GM19397 (cell line): ENCODE measurements at regions not wholly inside any gene's neighbourhood (a gene's known extent, or its start where the extent isn't known, plus 50 kb on each side); places are given as distances from the start of the nearest gene placed in this dataset.
"Not testable (repeated sequence)": the region's sequence is repeated elsewhere in the genome, so short reads cannot be mapped to it uniquely, and the experiment has no call there.

Experiments used
- ATAC-seq: cut with Tn5 transposase; IDR thresholded peaks from one replicate; pipeline ENCODE4 v1.9.1; 2021; ENCODE audit warnings: mild to moderate bottlenecking, moderate library complexity; ENCODE audit not compliant: unreplicated experiment

DNA sequence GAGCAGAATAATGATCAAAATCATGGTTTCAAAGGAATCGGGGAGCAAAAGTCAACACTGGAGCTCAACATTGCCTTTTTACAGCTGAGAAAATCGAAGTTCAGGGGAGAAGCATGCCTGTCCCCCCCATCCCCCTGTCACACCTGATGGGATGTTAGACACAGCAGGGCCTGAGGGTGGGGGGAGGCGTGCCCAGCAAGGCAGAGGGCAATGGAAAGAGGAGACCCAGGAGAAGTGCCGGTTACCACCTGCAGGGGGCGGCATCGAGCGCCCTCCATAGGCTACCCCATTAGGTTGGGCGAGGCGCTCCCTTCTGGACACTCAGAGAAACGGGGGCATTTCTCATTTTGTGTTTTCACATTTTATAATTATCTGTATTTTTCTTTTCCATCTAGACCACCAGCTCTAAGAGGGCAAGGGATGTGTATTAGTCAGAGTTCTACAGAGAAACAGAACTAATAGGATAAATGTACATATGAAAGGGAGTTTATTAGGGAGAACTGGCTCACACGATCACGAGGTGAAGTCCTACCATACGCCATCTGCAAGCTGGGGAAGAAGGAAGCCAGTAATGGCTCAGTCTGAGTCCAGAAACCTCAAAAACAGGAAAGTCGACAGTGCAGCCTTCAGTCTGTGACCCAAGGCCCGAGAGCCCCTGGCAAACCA lies 271.3 kb downstream of the LRATD1 start:
- ATAC-seq, result peak; percentile 99

GRCh38 chr2:14904378-14904777 lies 271.9 kb downstream of the LRATD1 start:
- ATAC-seq, result not testable (repeated sequence)

DNA sequence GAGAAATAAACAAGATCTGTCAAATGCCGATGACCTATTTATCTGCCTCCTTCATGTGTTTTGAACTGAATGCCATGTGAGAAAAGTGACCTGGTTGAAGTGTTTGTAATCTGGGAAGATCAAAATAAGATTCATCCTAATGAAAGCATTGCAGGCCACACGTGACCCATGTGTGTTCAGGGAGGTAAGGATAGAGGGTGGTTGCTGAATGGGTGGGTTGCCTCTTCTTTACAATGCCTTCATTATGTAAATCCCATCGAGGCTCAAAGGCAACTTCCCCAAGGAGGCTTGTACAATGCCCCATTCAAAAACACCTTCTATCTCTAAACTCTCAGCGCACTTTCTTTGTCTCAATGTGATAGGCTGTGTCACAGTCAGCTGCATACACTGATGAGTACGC lies 273.1 kb downstream of the LRATD1 start:
- no peak for ATAC-seq

- no peak for ATAC-seq
These were observed 274.6 kb downstream of the LRATD1 start for GRCh38 chr2:14907014-14907612.

GRCh38 chr2:14909795-14910194 lies 277.3 kb downstream of the LRATD1 start:
- ATAC-seq, result no peak

GRCh38 chr2:14910654-14911053 lies 278.1 kb downstream of the LRATD1 start:
- no peak for ATAC-seq

DNA sequence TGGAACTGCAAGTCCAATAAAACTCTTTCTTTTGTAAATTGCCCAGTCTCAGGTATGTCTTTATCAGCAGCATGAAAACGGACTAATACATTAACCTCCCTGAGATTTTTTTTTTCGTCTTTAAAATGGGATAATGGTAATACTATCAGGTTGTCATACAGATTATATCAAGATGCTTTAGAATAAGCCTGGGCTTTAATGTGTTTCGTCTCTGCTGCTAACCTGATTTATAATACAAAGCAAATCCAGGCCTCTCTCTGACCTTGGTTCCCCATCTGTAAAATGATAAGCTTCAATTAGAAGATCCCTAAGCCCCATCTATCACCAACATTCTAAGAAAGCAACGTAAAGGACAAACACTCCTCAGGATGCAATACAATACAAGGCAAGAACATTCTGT lies 283.5 kb downstream of the LRATD1 start:
- no peak for ATAC-seq

GRCh38 chr2:14923820-14924580 lies 291.5 kb downstream of the LRATD1 start:
- no peak for ATAC-seq

- ATAC-seq, result no peak
These were observed 293.0 kb downstream of the LRATD1 start for GRCh38 chr2:14925471-14925870.

DNA sequence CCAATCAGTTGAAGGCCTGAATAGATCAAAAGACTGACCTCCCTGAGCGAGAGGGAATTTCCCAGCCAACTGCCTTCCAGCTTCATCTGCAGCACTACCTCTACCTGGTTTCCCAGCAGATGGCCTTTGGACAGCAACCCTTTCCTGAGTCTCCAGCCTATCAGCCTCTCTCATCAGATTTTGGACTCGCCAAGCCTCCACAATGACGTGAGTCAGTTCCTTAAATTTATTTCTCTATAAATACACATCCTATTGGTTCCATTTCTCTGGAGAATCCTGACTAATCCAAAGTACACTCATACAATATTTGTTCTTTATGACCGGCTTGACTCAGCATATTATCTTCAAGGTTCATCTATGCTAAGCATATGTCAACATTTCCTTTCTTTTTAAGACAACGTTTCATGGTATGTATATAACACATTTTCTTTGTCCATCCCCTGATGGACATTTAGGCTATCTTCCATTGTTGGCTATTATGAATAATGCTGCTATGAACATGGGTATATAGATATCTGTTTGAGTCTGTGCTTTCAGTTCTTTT lies 294.6 kb downstream of the LRATD1 start:
- ATAC-seq, result no peak

DNA sequence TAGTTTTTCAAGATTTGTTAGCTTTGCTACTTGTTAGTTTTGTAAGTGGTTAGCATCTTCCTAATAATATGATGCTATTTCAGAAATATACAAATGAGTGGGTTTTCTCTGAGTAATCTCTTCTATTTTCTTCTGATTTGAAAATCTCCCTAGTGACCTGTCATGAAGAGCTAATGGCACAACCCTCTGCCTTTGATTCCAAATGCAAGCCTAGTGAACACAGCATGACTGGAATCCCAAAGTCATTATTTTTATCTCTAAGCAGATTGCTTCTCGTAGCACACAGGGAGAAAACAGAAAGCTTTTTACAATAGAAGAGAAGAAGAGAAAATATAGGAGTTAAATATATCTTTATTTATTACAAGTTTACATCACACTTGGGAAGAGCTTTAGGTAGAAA lies 295.5 kb downstream of the LRATD1 start:
- no peak for ATAC-seq

DNA sequence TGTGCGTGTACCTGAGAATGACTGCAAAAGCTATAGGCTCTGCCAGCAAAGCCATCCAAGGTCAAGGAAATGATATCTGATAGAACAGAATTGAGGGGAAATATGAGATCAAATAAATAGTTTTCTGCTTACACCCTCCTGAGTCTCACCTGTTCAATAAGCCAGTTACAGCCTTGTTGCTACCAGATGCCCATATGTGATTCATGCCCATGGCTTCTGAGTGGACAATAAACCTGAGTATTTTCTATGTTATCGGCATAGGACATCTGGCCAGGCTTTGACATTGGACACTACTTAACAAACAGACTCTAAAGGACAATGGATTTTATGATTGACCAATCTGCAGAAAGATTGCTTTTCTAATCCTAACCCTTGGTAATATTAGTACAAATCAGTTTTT lies 297.9 kb downstream of the LRATD1 start:
- ATAC-seq, result no peak

DNA sequence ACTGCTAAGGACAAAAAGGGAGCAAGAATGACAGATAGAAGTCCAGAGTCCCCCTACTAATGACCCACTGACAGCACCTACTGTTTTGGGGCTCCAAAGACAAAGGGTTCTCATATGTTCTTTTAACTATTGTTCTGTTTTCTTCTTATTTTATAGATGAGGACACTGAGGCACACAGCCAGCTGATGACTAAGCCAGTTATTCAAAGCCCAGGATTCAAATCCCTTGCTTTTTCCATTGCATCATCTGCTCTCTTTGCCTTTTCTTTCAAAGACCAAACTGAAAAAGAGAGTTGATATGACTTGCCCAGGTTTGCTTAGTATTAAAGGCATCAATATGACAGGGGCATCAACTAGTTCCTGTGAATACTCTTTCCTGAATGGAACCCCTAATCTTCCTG lies 299.8 kb downstream of the LRATD1 start:
- no peak for ATAC-seq

DNA sequence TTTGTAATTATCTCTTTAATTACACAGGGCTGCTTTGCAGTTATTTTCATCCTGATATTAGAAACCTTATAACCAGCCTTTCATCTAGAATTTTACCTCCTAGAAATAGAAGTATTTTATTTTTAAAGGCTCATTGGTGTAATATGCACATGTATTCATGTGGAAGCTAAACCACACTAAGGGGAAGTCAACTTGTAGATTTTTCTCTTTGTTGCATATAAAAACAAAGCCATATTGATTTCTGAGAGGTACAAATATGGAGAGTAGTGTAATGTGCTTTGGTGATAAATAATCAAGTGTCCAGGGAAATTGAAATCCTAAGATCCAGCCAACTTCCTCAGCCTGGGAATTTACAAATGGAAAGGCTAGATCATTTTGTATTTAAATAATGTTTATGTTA lies 301.2 kb downstream of the LRATD1 start:
- no peak for ATAC-seq

- no peak for ATAC-seq
These were observed 303.9 kb downstream of the LRATD1 start for GRCh38 chr2:14936426-14936825.

DNA sequence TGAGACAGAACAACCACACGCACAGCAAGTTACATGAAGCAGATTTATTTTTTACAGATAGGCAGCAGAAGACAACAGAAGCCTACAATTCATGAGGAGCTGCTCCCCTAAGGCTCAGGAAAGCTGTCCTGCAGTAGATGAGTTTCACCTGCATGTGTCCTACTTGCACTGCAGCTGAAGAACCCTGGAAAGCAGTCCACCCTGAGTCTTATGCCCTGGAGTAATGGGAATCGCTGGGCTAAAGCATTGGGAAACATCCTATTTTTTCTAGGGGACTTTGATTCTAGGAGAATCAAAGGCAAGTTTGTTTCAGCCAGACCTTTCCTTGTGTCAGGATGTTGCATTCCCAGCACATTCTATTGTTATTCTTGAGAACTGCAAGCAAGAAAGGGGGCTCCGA lies 304.8 kb downstream of the LRATD1 start:
- no peak for ATAC-seq

- no peak for ATAC-seq
These were observed 308.7 kb downstream of the LRATD1 start for GRCh38 chr2:14941151-14941631.

- ATAC-seq, result no peak
These were observed 310.5 kb downstream of the LRATD1 start for GRCh38 chr2:14942987-14943386.

DNA sequence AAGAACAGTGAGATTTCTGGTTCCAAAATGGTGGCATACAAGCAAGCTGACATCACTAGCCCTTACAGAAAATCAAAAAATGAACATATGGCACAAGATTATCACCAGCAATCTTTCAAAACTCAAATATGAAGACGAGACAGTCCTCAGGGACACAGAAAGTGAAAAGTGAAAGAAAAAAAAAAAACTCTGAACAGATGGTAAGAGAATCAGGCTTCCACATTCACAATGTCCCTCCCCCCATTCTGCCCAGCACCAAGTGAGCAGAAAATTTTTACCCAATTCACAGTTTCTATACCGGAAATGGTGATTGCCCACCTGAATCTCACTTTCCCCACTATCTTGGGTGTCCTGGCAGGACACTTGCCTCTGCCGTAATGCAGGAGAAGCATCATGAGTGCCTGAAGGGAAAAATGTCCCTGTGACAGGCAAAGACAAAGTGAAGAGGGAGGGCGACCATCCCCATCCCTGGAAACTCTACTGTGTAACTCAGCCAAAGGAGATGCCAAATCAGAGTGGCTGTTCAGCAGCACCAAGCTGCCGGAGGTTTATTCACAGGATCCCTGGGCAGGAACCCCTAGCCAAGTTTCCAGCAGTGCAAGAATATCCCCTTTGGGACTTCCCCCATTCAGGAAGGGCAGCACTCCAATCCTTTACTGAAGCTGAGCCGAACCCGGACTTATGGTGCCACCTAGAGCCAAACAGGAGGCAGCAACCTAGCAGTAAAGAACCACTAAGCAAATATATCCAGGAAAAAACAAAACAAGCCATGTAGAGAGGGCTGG lies 312.2 kb downstream of the LRATD1 start:
- ATAC-seq, result peak; percentile 64

DNA sequence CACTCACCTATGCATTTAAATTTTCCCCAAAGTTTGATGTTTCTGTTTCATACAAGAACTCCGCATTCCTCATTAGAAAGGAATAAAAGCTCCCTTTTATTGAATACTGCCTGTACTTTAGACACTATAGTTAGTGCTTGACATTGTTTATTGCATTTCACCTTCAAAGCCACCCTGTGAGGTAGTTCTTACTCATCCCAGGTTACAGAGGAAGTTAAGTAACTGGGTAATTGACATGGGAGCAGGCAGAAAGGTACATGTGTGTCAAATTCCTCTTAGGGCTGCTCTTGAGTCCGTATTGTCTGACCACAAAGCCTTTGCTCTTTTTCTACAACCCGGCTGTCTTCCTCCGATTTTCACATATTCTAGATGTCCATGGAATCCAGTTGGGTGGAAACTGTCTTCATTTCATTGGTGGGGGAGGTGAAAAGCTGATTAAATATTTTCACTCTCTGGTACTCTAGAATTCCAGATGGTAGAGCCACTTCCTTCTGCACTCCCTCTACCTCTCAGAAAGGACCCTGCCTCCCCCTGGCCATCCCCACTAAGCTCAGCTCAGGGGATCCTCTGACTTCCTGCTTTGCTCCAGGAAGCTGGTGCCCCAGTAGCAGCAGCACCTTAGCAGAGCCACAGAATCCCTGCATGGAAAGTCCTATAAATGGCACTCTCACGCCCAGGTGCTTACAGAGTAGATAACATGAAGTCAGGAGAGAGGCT lies 319.2 kb downstream of the LRATD1 start:
- no peak for ATAC-seq
